ENCODE measurements at regions not wholly inside any gene's neighbourhood (a gene's known extent, or its start where the extent isn't known, plus 50 kb on each side); places are given as distances from the start of the nearest gene placed in this dataset.

- no peaks in the 10 kb centered on the region for H3K4me1 Mint-ChIP-seq (ENCODE audit: low read depth)
- Histone ChIP-seq H3K9me3 (ENCODE audit: control insufficient read depth in 1 of 2, insufficient read depth in 1 of 2, low read length in 2 of 2) (no peaks in the 10 kb centered on the region), H3K27ac (ENCODE audit: low read depth in 1 of 2, low read length in 2 of 2) (no peak overlapping the region), H3K4me1 (ENCODE audit: insufficient read depth, low read length) (no peaks in the 10 kb centered on the region), H3K27me3 (ENCODE audit: control insufficient read depth in 1 of 2, insufficient read depth in 2 of 2, low read length in 2 of 2) (no peaks in the 10 kb centered on the region), H3K36me3 (ENCODE audit: insufficient read depth, low read length) (no peaks in the 10 kb centered on the region), H3K4me3 (ENCODE audit: low read length) (no peak overlapping the region)
- POLR2A ChIA-PET = no interaction called here
- no peak overlapping the region for H3K27ac Mint-ChIP-seq
- H3K27me3 Mint-ChIP-seq = no peaks in the 10 kb centered on the region
- peaks cover 2% of the 10 kb centered on the region for H3K9me3 Mint-ChIP-seq
- H3K36me3 Mint-ChIP-seq (ENCODE audit: low read depth) = no peaks in the 10 kb centered on the region
- DNase-seq (no peak), ATAC-seq (ENCODE audit: poor library complexity) (no peak)
- no peak overlapping the region for H3K4me3 Mint-ChIP-seq
- TF ChIP-seq, protein P1, sequence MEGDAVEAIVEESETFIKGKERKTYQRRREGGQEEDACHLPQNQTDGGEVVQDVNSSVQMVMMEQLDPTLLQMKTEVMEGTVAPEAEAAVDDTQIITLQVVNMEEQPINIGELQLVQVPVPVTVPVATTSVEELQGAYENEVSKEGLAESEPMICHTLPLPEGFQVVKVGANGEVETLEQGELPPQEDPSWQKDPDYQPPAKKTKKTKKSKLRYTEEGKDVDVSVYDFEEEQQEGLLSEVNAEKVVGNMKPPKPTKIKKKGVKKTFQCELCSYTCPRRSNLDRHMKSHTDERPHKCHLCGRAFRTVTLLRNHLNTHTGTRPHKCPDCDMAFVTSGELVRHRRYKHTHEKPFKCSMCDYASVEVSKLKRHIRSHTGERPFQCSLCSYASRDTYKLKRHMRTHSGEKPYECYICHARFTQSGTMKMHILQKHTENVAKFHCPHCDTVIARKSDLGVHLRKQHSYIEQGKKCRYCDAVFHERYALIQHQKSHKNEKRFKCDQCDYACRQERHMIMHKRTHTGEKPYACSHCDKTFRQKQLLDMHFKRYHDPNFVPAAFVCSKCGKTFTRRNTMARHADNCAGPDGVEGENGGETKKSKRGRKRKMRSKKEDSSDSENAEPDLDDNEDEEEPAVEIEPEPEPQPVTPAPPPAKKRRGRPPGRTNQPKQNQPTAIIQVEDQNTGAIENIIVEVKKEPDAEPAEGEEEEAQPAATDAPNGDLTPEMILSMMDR (IDR thresholded peaks at IDR 0.05) = no peak
- CTCF ChIA-PET = no interaction called here
- intact Hi-C loops (cut with DNase I, micrococcal nuclease) = no loop called here
These were observed 180.5 kb downstream of the GLUD2 start for GRCh38 chrX:121227888-121228287.

DNA sequence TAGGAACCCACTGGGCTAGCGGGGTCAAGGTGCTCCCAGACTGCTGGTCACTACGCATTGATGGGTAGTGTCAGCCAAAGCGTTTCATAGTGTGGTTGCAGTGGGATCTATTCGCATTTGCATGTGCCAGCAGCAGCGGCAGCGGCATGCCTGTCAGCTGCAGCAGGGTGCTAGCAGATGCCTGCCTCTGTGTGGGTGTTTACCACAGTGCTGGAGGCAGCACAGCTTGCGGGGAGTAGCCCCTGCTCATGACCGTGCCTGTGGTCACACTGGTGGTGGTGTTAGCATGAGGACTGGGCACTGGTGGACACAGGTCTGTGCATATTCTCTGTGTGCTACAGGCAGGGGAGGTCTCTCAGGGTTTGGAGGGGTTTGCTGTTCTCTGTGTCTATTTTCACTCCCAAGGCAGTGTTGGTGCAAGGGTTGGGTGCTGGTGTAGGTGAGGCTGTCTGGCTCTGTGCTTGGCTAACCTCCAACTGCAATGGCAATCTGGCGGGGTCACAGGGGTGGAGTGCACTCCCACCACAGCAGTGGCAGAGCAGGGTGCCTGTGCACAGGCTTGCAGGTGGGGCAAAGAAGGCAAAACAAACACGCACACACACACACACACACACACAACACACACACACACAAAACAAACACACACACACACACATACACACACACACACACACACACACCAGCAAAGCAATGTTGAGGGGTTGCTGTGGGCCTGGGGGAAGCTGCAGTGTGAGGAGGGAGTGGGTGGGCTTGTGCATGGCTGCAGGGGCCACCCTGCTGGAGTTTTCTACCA lies 184.4 kb downstream of the GLUD2 start:
- Histone ChIP-seq H3K36me3 (ENCODE audit: insufficient read depth, low read length) (no peaks in the 10 kb centered on the region), H3K4me1 (ENCODE audit: insufficient read depth, low read length) (no peaks in the 10 kb centered on the region), H3K27me3 (ENCODE audit: control insufficient read depth in 1 of 2, insufficient read depth in 2 of 2, low read length in 2 of 2) (no peaks in the 10 kb centered on the region), H3K27ac (ENCODE audit: low read depth in 1 of 2, low read length in 2 of 2) (no peak overlapping the region), H3K4me3 (ENCODE audit: low read length) (no peak overlapping the region), H3K9me3 (ENCODE audit: control insufficient read depth in 1 of 2, insufficient read depth in 1 of 2, low read length in 2 of 2) (no peaks in the 10 kb centered on the region)
- ChIA-PET POLR2A (no interaction called here), CTCF (no interaction called here)
- Mint-ChIP-seq H3K27me3 (no peaks in the 10 kb centered on the region), H3K4me1 (ENCODE audit: low read depth) (no peaks in the 10 kb centered on the region), H3K9me3 (no peaks in the 10 kb centered on the region), H3K4me3 (no peak overlapping the region), H3K27ac (no peak overlapping the region), H3K36me3 (ENCODE audit: low read depth) (no peaks in the 10 kb centered on the region)
- TF ChIP-seq, protein P1 (IDR thresholded peaks at IDR 0.05) = no peak
- DNase-seq (no peak), ATAC-seq (ENCODE audit: poor library complexity) (no peak)
- intact Hi-C loops (cut with DNase I, micrococcal nuclease) = no loop called here

GRCh38 chrX:121236040-121236439 lies 188.6 kb downstream of the GLUD2 start:
- no peak overlapping the region for H3K4me3 ChIP-seq (ENCODE audit: low read length)
- H3K9me3 ChIP-seq (ENCODE audit: control insufficient read depth in 1 of 2, insufficient read depth in 1 of 2, low read length in 2 of 2) = no peaks in the 10 kb centered on the region
- DNase-seq (no peak), ATAC-seq (ENCODE audit: poor library complexity) (no peak)
- TF ChIP-seq, protein P1 (IDR thresholded peaks at IDR 0.05) = no peak
- no peak overlapping the region for H3K27ac ChIP-seq (ENCODE audit: low read depth in 1 of 2, low read length in 2 of 2)
- no peaks in the 10 kb centered on the region for H3K4me1 ChIP-seq (ENCODE audit: insufficient read depth, low read length)
- Mint-ChIP-seq H3K4me3 (no peak overlapping the region), H3K27ac (no peak overlapping the region), H3K4me1 (ENCODE audit: low read depth) (no peaks in the 10 kb centered on the region), H3K9me3 (no peaks in the 10 kb centered on the region), H3K36me3 (ENCODE audit: low read depth) (no peaks in the 10 kb centered on the region), H3K27me3 (no peaks in the 10 kb centered on the region)
- intact Hi-C loops (cut with DNase I, micrococcal nuclease) = no loop called here
- H3K27me3 ChIP-seq (ENCODE audit: control insufficient read depth in 1 of 2, insufficient read depth in 2 of 2, low read length in 2 of 2) = no peaks in the 10 kb centered on the region
- no peaks in the 10 kb centered on the region for H3K36me3 ChIP-seq (ENCODE audit: insufficient read depth, low read length)
- ChIA-PET POLR2A (no interaction called here), CTCF (no interaction called here)
